Left cardiac atrium (tissue), 4 donors: ENCODE measurements at regions not wholly inside any gene's neighbourhood (a gene's known extent, or its start where the extent isn't known, plus 50 kb on each side); places are given as distances from the start of the nearest gene placed in this dataset.
A peak's percentile ranks its signal among the peaks of the same experiment; 100 is the strongest.
"Not testable (repeated sequence)": the region's sequence is repeated elsewhere in the genome, so short reads cannot be mapped to it uniquely, and the experiment has no call there.

ENCODE experiments used
- ATAC-seq, 2 donors: fragments of 200-7000 bp; cut with Tn5 transposase; one replicate each; pipeline ENCODE4 v1.9.1; 2020; ENCODE audit warnings: mild to moderate bottlenecking in 2 of 2, moderate library complexity in 2 of 2
- DNase-seq: peaks from one replicate; pipeline ENCODE4 v3.0.0-alpha.2; 2020
- intact Hi-C, 2 donors: fragments of 100-400 bp; cut with DNase I; formaldehyde crosslinking; loops; one replicate each; pipeline versions ENCODE4 v1.14.1 to v1.15.1; 2022 to 2023
- donor health status: DM: no; HTN: yes; CAD: no.
- donor health status: DM: no; HTN: yes; CAD: no; lungs with severe emphysema.
- donor health status: DM: yes; HTN: yes; CAD: no.
- donor health status: Dilated cardiomyopathy.

- intact Hi-C loops = no loop called here
- DNase-seq (no peak), ATAC-seq (no peak)
These were observed 52.8 kb upstream of the ZFAND3 start for GRCh38 chr6:37766717-37767116.

GRCh38 chr6:37765182-37765775, 54.2 kb upstream of the ZFAND3 start:
- intact Hi-C loops = no loop called here

GRCh38 chr6:37763413-37763812, 56.1 kb upstream of the ZFAND3 start:
- intact Hi-C loops = no loop called here
- DNase-seq (no peak), ATAC-seq (no peak)

More at GRCh38 chr6:37765182-37765775, 54.2 kb upstream of the ZFAND3 start:
- DNase-seq = no peak
- ATAC-seq = no peak

- intact Hi-C loops = no loop called here
- ATAC-seq = no peak
These were observed 56.7 kb upstream of the ZFAND3 start for GRCh38 chr6:37762806-37763205.

DNA sequence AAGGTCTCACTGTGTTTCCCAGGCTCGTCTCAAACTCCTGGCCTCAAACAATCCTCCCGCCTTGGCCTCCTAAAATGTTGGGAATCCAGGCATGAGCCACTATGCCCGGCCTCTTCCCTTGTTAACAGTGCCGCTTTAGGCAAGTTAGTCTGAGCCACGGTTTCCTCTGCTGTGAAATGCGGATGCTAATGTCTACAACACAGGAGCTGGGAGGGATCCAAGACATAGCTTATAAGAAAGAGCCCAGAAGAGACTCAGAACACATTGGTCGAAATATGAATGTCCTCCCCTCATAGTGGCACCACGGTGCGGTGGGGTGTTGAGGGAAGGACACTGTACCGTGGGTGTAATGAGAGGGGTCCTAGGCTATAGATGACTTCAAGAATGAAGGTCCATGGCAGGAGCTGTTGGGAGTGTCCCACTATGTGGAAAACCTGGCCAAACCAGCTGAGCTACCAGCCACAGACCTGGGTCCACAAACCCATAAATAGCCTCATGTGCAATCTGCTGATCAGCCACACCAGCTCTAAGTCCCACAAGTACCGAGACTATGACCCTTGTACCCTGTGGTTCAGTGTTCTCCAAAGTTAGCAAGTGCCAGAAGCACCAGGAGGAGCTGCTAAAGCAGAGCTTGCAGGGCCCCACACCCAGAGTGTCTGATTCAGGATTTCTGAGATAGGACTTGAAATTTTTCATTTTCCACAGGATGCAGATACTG, 57.8 kb upstream of the ZFAND3 start:
- no peak for ATAC-seq
- DNase-seq = no peak
- intact Hi-C loops = no loop called here

More at GRCh38 chr6:37762806-37763205, 56.7 kb upstream of the ZFAND3 start:
- DNase-seq = no peak

DNA sequence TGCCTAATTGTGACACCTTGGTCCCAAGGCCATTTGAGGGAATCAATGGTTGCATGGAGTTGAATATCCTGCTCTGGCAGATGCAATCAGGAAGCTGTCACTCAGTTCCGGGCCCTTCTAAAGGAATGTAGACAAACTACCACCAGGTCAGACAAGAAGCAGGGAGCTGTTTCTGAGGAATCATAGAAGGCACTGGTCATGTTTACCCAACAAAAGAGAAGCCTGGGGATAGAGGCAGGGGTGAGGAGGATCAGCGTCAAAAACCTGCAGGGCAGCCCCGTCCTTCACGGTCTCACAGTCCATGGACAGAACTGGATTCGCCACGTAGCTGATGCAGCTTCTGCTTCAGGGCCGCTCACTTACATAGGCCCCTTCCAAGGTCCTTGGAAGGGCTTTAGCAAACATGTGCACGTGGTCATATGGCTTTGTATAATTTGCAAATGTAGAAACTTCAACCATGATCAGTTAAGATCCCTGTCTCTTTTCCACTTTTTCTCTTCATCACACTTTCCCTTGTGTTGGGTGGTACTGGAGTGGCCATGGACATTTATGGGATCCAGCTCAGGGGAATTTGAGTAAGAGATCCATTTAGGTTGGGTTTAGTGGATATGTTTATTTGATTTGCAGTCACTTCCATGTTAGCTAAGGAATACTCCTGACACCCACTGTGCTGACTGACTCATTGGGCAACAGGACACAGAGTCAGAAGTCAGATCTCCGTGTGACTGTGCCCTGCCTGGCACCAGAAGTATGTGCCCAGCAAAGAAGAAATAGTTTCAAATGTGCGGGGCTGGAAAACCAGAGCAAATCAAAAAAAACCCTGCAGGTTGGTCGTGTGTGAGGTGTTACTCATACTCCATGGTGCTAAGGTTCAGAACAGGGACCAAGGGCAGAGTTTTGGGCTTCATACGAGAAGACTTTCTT, 60.0 kb upstream of the ZFAND3 start:
- DNase-seq = no peak
- ATAC-seq = no peak
- intact Hi-C loops = no loop called here

DNA sequence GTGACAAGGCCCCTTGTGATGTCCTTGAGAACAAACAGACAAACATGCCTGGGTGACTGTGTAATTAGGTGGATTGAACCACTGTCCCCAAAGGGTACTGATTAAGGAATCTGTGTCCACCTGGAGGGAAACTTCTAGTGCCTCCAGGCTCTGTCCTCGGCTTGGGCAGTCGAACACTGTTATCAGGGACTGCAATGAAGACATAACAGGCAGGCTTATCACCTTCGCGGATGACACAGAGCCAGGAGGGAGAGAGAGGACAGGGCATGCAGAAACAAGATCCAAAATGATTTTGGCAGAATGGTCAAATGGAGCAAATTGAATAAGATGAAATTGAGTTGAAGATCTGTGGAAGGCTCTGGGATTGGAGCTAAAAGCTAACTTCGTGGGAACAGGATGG, 60.9 kb upstream of the ZFAND3 start:
- ATAC-seq = peak; percentile 55
- DNase-seq = no peak
- intact Hi-C loops = no loop called here

- no peak for DNase-seq
- intact Hi-C loops = no loop called here
- no peak for ATAC-seq
These were observed 60.6 kb upstream of the MDGA1 start for GRCh38 chr6:37758234-37758633.

- ATAC-seq (no peak), DNase-seq (no peak)
- intact Hi-C loops = no loop called here
These were observed 59.7 kb upstream of the MDGA1 start for GRCh38 chr6:37757381-37757780.

DNA sequence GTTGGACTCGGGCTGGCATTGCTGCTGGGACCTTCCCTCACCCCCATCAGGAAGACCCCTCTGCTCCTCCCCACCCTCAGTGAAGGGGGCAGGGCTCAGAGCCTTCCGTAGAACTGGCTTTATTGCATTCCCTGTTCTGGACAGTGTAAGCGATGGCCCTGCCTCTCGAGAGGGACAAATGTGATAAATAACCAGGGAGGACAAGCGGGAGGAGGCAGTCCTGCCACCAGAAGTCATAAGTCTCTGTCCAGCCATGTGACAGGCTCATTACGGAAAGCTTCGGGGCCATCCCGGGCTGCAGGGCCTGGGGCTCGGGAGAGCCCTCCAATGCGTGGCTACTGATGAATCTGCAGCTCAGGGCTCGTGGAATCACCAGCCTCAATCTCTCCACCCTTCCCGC, 58.5 kb upstream of the MDGA1 start:
- DNase-seq (no peak), ATAC-seq (no peak)
- intact Hi-C loops = no loop called here

DNA sequence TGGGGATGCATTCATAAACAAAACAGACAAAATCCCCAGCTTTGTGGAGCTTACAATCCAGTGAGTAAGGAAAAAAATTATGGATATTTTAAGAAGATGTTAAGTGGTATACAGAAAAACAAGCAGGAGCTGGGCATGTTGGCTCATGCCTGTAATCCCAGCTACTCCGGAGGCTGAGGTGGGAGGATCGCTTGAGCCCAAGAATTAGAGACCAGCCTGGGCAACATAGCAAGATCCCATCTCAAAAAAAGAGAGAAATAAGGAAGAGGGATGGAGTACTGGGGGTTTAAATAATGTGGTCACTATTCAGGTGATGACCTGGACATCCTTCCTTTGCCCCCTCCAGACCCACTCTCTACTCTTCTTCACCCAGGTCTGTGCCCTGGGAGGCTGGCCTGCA, 55.0 kb upstream of the MDGA1 start:
- no peak for ATAC-seq
- no peak for DNase-seq
- intact Hi-C loops = no loop called here

- intact Hi-C loops, DNase-seq, ATAC-seq: not testable (repeated sequence)
These were observed 51.7 kb upstream of the MDGA1 start for GRCh38 chr6:37749367-37749766.

- DNase-seq (no peak), ATAC-seq (no peak)
These were observed 50.4 kb upstream of the MDGA1 start for GRCh38 chr6:37748118-37748517.

More at GRCh38 chr6:37748118-37748517, 50.4 kb upstream of the MDGA1 start:
- intact Hi-C loops = no loop called here
